NT2/D1 (cell line): ENCODE measurements at regions not wholly inside any gene's neighbourhood (a gene's known extent, or its start where the extent isn't known, plus 50 kb on each side); places are given as distances from the start of the nearest gene placed in this dataset.

Experiments used
- DNase-seq: peaks from one replicate; pipeline ENCODE4 v3.0.0-alpha.2; 2011; ENCODE audit warnings: low read depth, low spot score
- H3K27me3 ChIP-seq: 2 replicates; pipeline ENCODE4 v1.6.0; 2011; ENCODE audit warnings: mild to moderate bottlenecking; ENCODE audit not compliant: insufficient read length, insufficient read depth
- H3K36me3 ChIP-seq: 2 replicates; pipeline ENCODE4 v1.6.1; 2011; ENCODE audit warnings: mild to moderate bottlenecking, low read length, mixed read lengths; ENCODE audit not compliant: insufficient read depth, insufficient read length
- H3K4me1 ChIP-seq: 2 replicates; pipeline ENCODE4 v1.5.1; 2011; ENCODE audit not compliant: insufficient read depth, insufficient read length
- H3K4me3 ChIP-seq: 2 replicates; pipeline ENCODE4 v1.5.1; 2011; ENCODE audit warnings: low read depth; ENCODE audit not compliant: insufficient read length
- H3K9ac ChIP-seq: 2 replicates; pipeline ENCODE4 v1.6.0; 2011; ENCODE audit warnings: low read depth; ENCODE audit not compliant: insufficient read length
- H3K9me3 ChIP-seq: 2 replicates; pipeline ENCODE4 v1.5.1; 2011; ENCODE audit warnings: mild to moderate bottlenecking, low read length; ENCODE audit not compliant: insufficient read depth
- SUZ12 ChIP-seq: IDR thresholded peaks from 2 replicates; pipeline ENCODE4 v1.6.1; 2011; ENCODE audit not compliant: insufficient read length, insufficient read depth; ENCODE audit errors: extremely low read depth
- YY1 ChIP-seq: IDR thresholded peaks from 2 replicates; pipeline ENCODE4 v1.6.1; 2011; ENCODE audit not compliant: insufficient read length, insufficient read depth
- ZNF274 ChIP-seq: IDR thresholded peaks from 2 replicates; pipeline ENCODE4 v1.6.1; 2011; ENCODE audit warnings: mild to moderate bottlenecking, low read depth, low read length

DNA sequence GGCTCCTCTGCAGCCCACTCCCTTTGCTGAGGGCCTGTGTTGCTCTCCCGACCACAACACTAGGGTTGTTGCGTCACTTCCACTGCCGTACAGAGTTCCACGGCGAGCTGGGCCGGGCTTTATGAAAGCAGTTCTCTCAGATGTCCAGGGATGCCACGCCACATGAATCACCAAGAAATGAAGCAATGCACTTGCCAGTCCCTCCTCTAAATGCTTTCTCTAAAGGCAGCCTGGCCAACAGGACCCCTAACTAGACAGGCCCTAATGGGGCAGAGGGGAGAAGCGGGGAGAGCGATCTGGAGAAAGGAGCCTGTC is 188.7 kb downstream of the CTTN start:
- Histone ChIP-seq H3K9ac (no peak overlapping the region), H3K4me1 (peaks cover 6% of the 10 kb centered on the region), H3K27me3 (no peaks in the 10 kb centered on the region), H3K4me3 (no peak overlapping the region), H3K9me3 (no peaks in the 10 kb centered on the region), H3K36me3 (no peaks in the 10 kb centered on the region)
- DNase-seq: no peak
- TF ChIP-seq SUZ12: no peak
- no peak for TF ChIP-seq YY1
- no peak for TF ChIP-seq ZNF274

GRCh38 chr11:70590356-70590991 is 192.1 kb downstream of the CTTN start:
- Histone ChIP-seq H3K27me3 (no peaks in the 10 kb centered on the region), H3K36me3 (no peaks in the 10 kb centered on the region), H3K9ac (no peak overlapping the region), H3K4me3 (no peak overlapping the region), H3K9me3 (no peaks in the 10 kb centered on the region), H3K4me1 (peaks cover 1% of the 10 kb centered on the region)
- DNase-seq: no peak
- TF ChIP-seq YY1 (no peak), SUZ12 (no peak), ZNF274 (no peak)

DNA sequence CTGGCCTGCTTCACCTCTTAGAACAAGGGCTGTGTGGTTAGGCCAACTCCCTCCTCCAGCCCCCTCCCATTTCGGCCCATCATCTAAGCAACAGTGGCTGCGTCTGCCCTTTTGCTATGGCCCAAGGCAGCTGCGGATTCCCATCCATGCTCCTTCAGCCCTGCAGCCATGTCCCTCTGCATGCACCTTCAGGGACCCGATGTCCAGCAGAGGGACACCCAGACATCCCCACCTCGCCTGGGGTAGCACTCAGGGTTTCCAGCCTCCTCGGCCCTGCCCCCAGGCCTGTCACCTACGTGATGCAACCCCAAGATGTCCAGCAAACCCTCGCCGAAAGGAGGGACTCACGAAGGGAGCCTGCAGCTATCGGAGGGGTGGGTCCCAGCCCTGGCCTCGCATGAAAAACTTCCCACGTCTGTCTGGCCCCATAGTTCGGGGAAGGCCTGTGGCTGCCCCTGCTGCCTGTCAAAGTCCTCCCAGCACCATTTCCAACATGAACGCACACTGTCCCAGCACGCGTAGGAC is 194.4 kb downstream of the CTTN start:
- Histone ChIP-seq H3K27me3 (no peaks in the 10 kb centered on the region), H3K9me3 (no peaks in the 10 kb centered on the region), H3K36me3 (no peaks in the 10 kb centered on the region), H3K9ac (no peak overlapping the region), H3K4me1 (peaks cover 3% of the 10 kb centered on the region), H3K4me3 (no peak overlapping the region)
- DNase-seq: no peak
- TF ChIP-seq YY1: no peak
- no peak for TF ChIP-seq SUZ12
- TF ChIP-seq ZNF274: no peak

DNA sequence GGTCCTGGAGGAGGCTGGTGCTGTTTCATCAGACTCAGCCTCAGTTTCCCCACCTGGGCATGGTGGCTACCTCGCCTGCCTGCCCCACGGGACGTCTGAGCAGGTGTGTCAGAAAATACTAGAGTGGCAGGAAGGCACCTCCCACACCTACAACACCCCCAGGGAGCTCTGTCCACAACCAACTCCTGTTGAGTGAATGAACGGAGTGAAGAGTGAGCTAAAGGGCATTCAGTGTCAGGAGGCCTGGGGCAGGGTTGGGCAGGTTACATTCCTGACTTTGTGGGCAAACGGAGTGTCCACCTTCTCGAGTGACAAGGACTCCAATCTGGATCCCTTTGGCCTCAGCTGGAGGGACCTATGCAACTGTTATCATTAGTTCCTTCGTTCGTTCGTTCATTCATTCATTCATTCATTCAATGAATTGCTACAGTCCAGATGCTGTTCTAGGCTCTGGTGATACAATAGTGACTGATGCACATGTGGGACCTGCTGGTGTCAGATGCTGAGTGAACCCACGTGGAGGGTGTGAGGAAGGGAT is 195.2 kb downstream of the CTTN start:
- H3K36me3 ChIP-seq: no peaks in the 10 kb centered on the region
- TF ChIP-seq SUZ12 (no peak), YY1 (no peak), ZNF274 (no peak)
- no peaks in the 10 kb centered on the region for H3K27me3 ChIP-seq
- H3K9ac ChIP-seq: no peak overlapping the region
- H3K4me3 ChIP-seq: no peak overlapping the region
- H3K9me3 ChIP-seq: no peaks in the 10 kb centered on the region
- DNase-seq: no peak
- peaks cover 3% of the 10 kb centered on the region for H3K4me1 ChIP-seq

- DNase-seq: no peak
- Histone ChIP-seq H3K4me1 (peaks cover 3% of the 10 kb centered on the region), H3K36me3 (no peaks in the 10 kb centered on the region), H3K27me3 (no peaks in the 10 kb centered on the region), H3K9me3 (no peaks in the 10 kb centered on the region), H3K9ac (no peak overlapping the region), H3K4me3 (no peak overlapping the region)
- no peak for TF ChIP-seq ZNF274
- TF ChIP-seq SUZ12: no peak
- no peak for TF ChIP-seq YY1
These were observed 195.7 kb downstream of the CTTN start for GRCh38 chr11:70594031-70594430.

DNA sequence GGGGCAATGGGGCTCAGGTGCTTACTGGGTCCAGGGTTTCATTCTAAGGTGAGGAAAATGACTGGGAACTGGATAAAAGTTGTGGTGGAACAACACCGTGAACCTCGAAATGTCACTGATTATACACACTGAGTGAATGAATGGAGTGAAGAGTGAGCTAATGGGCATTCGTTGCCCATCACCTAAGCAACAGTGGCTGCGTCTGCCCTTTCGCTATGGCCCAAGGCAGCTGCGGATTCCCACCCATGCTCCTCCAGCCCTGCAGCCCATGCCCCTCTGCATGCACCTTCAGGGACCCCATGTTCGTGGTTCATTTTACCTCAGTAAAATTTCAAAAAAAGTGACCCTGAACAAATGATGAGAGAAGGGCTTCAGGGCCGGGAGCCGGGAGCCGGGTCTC is 196.3 kb downstream of the CTTN start:
- Histone ChIP-seq H3K4me1 (peaks cover 3% of the 10 kb centered on the region), H3K9me3 (no peaks in the 10 kb centered on the region), H3K4me3 (no peak overlapping the region), H3K36me3 (no peaks in the 10 kb centered on the region), H3K27me3 (no peaks in the 10 kb centered on the region), H3K9ac (no peak overlapping the region)
- DNase-seq: no peak
- no peak for TF ChIP-seq YY1

DNA sequence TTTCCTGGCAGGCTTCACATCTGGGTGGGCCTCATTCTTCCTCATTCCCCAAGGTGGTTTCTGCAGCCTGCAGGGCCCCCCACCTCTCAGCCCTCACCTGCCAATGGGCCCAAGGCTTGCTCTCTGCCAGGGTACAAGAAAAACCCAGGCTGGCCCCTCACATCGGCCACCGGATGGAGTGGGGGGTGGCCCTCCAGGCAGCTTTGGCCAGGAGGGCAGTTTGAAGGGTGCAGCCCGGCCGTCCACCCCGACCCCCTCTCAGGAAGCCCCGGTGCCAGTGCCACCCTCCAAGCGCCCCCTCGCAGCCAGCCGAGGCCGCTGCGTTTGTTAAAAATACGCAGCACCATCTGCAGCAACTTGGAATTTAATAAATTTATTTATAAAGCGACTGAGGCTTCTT is 196.7 kb downstream of the CTTN start:
- H3K4me1 ChIP-seq: peaks cover 3% of the 10 kb centered on the region
- H3K9me3 ChIP-seq: no peaks in the 10 kb centered on the region

DNA sequence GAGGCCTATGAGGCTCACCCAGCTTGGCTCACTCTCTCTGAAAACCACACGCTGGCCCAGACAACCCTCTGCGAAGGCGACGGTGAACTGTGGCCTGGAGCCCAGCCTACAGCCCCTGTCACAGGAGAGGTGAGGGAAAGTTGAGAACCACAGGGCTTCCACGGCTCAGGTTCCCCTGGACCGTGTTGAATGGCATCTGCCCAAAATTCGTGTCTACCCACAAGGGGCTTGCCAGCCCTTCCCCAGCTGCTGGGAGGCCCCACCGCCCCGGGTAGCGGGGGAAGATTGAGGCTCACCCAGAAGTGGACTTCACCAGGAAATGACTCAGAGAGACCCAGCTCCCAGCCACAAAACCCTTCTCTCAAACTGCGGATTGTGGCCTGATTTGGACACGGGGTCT is 197.1 kb downstream of the CTTN start:
- TF ChIP-seq YY1 (no peak), SUZ12 (no peak), ZNF274 (no peak)
- no peak overlapping the region for H3K9ac ChIP-seq

More for the DNA sequence above, 196.7 kb downstream of the CTTN start:
- H3K36me3 ChIP-seq: no peaks in the 10 kb centered on the region
- no peak overlapping the region for H3K4me3 ChIP-seq
- no peak for DNase-seq
- H3K27me3 ChIP-seq: no peaks in the 10 kb centered on the region
- no peak for TF ChIP-seq ZNF274
- TF ChIP-seq YY1: no peak
- TF ChIP-seq SUZ12: no peak
- H3K9ac ChIP-seq: no peak overlapping the region

More for the DNA sequence above, 197.1 kb downstream of the CTTN start:
- no peak for DNase-seq
- H3K4me1 ChIP-seq: peaks cover 3% of the 10 kb centered on the region
- no peaks in the 10 kb centered on the region for H3K27me3 ChIP-seq
- H3K36me3 ChIP-seq: no peaks in the 10 kb centered on the region
- H3K4me3 ChIP-seq: no peak overlapping the region
- no peaks in the 10 kb centered on the region for H3K9me3 ChIP-seq
